ENCODE measurements at regions not wholly inside any gene's neighbourhood (a gene's known extent, or its start where the extent isn't known, plus 50 kb on each side); places are given as distances from the start of the nearest gene placed in this dataset.

DNA sequence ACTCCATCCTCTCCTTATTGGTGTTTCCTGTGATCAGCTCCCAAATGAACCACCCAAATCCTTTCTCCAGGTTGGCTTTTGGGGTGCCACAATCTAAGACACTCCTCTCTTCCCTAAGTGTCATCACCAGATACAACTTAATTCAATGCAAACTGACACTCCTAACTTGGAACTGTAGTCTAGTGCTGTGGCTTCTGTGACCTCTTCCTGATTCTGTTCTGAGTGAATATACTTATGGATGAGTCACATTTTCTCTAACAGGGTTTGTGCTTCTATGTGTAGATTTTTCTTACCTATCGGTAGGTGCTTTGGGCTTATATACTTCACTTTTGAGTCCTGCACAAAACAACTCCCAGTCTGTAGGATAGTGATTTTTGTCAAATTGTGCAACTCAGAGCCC, 141.3 kb upstream of the MAOA start:
- H3K9me3 ChIP-seq (ENCODE audit: control insufficient read depth in 4 of 4, low read length in 3 of 4): peaks cover 0 to 3% (median 0%) of the 10 kb centered on the region in 4 donors
- DNase-seq (ENCODE audit: low spot score): no peak
- TF ChIP-seq TAF1 (conservative IDR thresholded peaks at IDR 0.05) (no peak), REST (IDR thresholded peaks at IDR 0.05) (no peak), YY1 (IDR thresholded peaks at IDR 0.05) (no peak), ATF3 (IDR thresholded peaks at IDR 0.05) (no peak), HNF4G (IDR thresholded peaks at IDR 0.05) (no peak), FOXA2 (IDR thresholded peaks at IDR 0.05) (no peak), RXRA (IDR thresholded peaks at IDR 0.05) (no peak), EGR1 (IDR thresholded peaks at IDR 0.05; ENCODE audit: low read depth in 2 of 2) (no peak), RAD21 (IDR thresholded peaks at IDR 0.05) (no peak), JUND (IDR thresholded peaks at IDR 0.05) (no peak), HNF4A (conservative IDR thresholded peaks at IDR 0.05) (no peak)
- TF ChIP-seq, protein P1, sequence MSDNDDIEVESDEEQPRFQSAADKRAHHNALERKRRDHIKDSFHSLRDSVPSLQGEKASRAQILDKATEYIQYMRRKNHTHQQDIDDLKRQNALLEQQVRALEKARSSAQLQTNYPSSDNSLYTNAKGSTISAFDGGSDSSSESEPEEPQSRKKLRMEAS (IDR thresholded peaks at IDR 0.05): no peak
- H3K36me3 ChIP-seq (ENCODE audit: control insufficient read depth in 4 of 4, insufficient read depth in 3 of 4, low read depth in 1 of 4, low read length in 3 of 4): no peaks in the 10 kb centered on the region
- no peak overlapping the region for H3K27ac ChIP-seq (ENCODE audit: low read depth in 1 of 2, low read length in 2 of 2)
- no peak overlapping the region for H3K9ac ChIP-seq (ENCODE audit: low read depth in 1 of 2, low read length in 2 of 2)
- WGBS: 85% methylated on average over 1 of the region's 1 CpG
- no peak overlapping the region for H3K4me3 ChIP-seq (ENCODE audit: low read depth in 1 of 3, low read length in 3 of 3)
- no peaks in the 10 kb centered on the region for H3K4me1 ChIP-seq (ENCODE audit: control insufficient read depth in 4 of 4, insufficient read depth in 4 of 4, low read length in 3 of 4)
- no peaks in the 10 kb centered on the region for H3K27me3 ChIP-seq (ENCODE audit: control insufficient read depth in 4 of 4, insufficient read depth in 4 of 4, low read length in 3 of 4)

DNA sequence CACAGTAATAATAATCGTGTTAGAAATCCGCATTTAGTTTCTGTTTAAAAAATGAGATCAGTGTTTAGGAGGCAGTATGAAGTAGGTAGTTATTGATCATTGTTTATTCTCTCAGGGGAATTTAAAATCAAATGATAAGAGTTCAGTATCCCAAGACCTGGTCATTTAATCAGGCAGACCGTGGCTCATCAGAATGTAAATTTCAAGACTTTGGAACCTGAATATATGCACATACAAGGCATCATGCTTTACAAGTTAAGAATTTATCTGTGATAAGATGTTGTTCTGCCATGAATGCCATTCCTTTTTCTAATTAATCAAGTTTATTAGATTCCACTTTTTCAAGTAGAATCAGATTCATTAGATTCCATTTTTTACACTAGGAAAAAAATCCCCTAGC, 133.5 kb upstream of the MAOA start:
- no peak overlapping the region for H3K4me3 ChIP-seq (ENCODE audit: low read depth in 1 of 3, low read length in 3 of 3)
- DNase-seq (ENCODE audit: low spot score): no peak
- 86% methylated on average over 3 of the region's 3 CpGs for whole genome bisulfite sequencing
- TF ChIP-seq ATF3 (IDR thresholded peaks at IDR 0.05) (no peak), HNF4G (IDR thresholded peaks at IDR 0.05) (no peak), NR2F2 (IDR thresholded peaks at IDR 0.05) (no peak), EGR1 (IDR thresholded peaks at IDR 0.05; ENCODE audit: low read depth in 2 of 2) (no peak), REST (IDR thresholded peaks at IDR 0.05) (no peak), SP1 (IDR thresholded peaks at IDR 0.05) (no peak), CTCF (IDR thresholded peaks at IDR 0.05; ENCODE audit: low read depth, low read length, missing input control) (no peak), JUND (IDR thresholded peaks at IDR 0.05) (no peak)
- H3K4me1 ChIP-seq (ENCODE audit: control insufficient read depth in 4 of 4, insufficient read depth in 4 of 4, low read length in 3 of 4): no peaks in the 10 kb centered on the region
- H3K9ac ChIP-seq (ENCODE audit: low read depth in 1 of 2, low read length in 2 of 2): no peak overlapping the region
- no peak overlapping the region for H3K27ac ChIP-seq (ENCODE audit: low read depth in 1 of 2, low read length in 2 of 2)
- H3K9me3 ChIP-seq (ENCODE audit: control insufficient read depth in 4 of 4, low read length in 3 of 4): no peaks in the 10 kb centered on the region
- peaks cover 0 to 1% (median 0%) of the 10 kb centered on the region in 4 donors for H3K27me3 ChIP-seq (ENCODE audit: control insufficient read depth in 4 of 4, insufficient read depth in 4 of 4, low read length in 3 of 4)
- no peaks in the 10 kb centered on the region for H3K36me3 ChIP-seq (ENCODE audit: control insufficient read depth in 4 of 4, insufficient read depth in 3 of 4, low read depth in 1 of 4, low read length in 3 of 4)

All from liver (tissue), 8 donors.